Activated T-cell treated with anti-CD3 and anti-CD28 coated beads for 48 hours (primary cell): ENCODE measurements at regions not wholly inside any gene's neighbourhood (a gene's known extent, or its start where the extent isn't known, plus 50 kb on each side); places are given as distances from the start of the nearest gene placed in this dataset.
"Not testable (repeated sequence)": the region's sequence is repeated elsewhere in the genome, so short reads cannot be mapped to it uniquely, and the experiment has no call there.

Experiments
- DNase-seq: peaks from one replicate; pipeline ENCODE4 v3.0.0-alpha.2; 2020; ENCODE audit warnings: low read depth

GRCh38 chr16:65767125-65767524 is 599.4 kb upstream of the CDH5 start:
- no peak for DNase-seq

DNA sequence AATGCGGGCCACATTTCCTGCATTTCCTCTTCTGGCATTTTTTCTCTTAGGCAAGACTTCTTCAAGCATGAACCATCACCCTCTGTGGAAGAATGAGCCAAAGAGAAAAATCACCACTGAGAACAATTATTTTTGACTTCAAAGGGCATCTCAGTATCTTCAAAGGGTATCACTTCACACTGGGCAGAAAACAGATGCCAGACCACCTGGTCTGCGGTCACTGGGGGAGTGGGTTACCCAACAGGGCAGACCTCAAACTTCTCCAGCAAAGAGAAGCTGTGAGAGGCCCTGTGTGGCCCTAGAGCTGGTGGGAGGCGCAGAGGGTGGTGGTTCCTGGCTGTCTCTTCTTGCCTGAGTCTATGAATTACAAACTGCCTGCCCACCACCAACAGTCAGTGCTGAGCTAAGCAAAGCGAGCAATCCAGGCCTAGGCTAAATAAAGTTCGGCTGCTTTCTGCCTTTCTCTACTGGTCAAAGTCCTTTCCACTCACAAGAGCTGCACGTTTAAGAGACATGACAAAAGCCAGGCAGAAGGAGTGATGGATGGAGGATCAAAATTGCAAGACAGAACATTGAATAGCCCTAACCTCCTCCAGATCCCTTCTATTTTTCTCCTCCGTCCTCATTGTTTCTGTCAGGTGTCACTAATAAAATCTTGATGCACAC is 602.7 kb upstream of the CDH5 start:
- no peak for DNase-seq

- no peak for DNase-seq
Observed at GRCh38 chr16:65760874-65761273, 605.6 kb upstream of the CDH5 start.

- no peak for DNase-seq
Observed at GRCh38 chr16:65758620-65759019, 607.9 kb upstream of the CDH5 start.

DNA sequence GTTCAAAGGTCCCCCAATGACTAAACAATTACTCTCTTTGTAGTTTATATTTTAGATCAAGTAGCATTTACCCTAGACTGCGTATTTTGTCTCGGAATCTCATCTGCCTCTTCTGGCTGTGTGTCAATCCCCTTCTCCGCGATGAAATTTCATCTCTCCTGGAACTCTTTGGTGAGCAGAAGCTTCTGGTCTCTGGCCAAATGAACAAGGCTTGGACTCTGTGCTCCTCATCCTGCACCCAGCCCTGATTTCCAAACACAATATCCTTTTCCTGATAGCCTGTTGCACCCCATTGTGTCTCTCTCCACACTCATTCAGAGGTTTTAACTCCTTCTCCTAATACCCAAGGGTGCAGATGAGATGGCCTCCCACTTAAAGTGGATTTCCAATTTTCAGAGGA is 609.4 kb upstream of the CDH5 start:
- DNase-seq: no peak

DNA sequence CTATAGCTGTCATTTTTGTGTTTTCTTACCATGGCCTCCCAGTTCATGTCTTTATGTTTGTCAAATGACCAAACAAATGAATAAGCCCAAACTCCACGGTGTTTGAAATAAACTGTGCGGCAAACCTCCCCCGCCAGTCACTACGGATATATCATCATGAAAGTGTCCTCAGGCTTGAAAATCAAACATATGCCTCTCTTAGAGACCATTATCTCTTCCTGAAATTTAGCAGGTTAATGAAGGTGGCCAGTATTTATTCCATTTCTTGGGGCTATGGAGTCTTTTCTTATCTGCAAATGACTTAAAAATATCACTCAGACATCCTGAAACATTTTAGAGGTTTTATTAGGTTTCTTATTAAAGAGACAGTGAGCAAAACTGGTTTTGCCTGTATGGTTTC is 610.3 kb upstream of the CDH5 start:
- no peak for DNase-seq

- no peak for DNase-seq
Observed at GRCh38 chr16:65754820-65755691, 611.4 kb upstream of the CDH5 start.

DNA sequence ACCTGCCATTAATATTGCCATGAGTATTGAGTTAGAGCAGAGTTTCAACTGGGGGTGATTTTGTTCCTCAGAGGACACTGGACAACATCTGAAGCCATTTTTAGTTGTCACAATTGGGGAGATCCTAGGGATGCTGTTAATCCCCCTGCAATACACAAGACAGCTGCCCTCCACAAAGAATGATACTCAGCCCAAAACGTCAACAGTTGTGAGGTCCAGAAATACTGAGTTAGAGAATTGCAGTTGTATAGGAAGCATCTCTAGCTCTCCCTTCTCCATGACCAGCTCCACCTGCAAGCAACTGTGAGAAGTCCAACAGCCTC is 614.0 kb upstream of the CDH5 start:
- no peak for DNase-seq

DNA sequence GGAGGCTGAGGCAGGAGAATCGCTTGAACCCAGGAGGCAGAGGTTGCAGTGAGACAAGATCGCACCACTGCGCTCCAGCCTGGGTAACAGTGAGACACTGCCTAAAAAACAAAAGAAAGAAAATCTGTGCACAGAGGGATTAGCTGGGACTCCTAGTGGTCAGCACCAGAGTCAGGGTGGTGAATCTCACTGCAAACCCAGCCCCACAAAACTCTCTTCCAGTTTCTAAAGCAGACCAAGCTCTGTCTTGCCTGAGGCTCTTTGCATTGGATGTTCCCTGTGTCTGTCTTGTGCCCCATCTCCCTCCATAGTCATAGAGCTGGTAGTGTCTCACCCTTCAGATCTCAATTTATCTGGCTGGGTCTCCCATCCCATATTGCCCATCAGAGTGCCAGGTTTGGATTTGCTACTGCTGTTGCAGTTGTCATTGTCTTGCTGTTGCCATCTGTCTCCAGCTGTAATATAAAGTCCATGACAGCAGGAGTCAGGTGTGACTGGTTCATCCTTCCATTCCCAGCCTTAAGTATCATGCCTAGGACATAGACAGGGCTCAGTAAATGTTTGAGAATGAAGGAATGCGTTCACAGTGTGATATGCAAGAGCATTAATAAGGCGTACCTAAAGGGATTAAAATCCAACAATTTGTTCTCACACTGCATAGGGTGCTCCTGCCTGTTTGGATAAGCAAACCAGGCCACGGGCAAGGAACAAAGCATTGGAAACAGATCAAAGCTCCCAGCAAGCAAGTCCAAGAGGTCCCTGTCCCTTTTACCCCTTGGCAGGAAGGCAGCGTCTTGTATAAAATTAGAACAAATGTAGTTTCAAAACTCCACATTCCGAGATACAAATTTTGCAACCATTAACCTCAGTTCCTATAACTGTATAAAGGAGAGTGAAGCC is 614.6 kb upstream of the CDH5 start:
- no peak for DNase-seq

GRCh38 chr16:65749506-65749905 is 617.0 kb upstream of the CDH5 start:
- DNase-seq: no peak

- DNase-seq: no peak
Observed at GRCh38 chr16:65746941-65747340, 619.5 kb upstream of the CDH5 start.

- no peak for DNase-seq
Observed at GRCh38 chr16:65745201-65745708, 621.2 kb upstream of the CDH5 start.

DNA sequence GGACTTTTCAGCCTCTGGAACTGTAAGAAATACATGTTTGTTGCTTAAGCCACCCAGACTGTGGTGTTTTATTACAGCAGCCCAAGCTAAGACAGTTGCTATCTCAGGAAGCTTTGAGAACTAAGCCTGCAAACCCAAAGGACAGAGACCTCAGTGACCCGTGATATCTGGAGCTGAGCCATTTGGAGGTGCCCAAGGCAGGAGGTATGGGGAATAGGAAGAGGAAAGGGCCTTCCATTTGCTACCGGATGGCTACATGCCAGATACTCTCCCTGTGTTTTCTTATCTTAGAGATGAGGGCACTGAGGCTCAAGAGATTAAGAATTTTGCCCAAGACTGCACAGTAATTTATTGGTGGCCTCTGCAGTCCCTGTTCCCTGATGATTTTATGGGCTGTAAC is 622.1 kb upstream of the CDH5 start:
- no peak for DNase-seq

DNA sequence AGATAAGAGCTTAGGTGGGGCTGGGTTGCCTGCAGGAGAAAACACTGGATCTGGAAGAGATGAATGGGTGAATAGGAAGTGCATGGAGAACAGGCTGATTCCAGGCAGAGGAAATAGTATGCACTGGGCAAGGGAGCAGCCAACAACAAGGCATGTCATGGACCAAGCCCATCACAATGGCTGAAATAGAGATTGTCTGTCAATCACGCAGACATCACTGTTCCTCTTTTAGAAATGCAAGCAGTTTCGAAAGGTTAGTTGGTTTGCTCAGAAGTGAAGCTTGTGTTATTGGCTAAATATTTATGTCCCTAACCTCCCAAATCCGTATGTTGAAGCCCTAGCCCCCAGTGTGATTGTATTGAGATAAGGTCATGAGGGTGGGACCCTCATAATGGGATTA is 621.7 kb upstream of the CDH11 start:
- DNase-seq: no peak

DNA sequence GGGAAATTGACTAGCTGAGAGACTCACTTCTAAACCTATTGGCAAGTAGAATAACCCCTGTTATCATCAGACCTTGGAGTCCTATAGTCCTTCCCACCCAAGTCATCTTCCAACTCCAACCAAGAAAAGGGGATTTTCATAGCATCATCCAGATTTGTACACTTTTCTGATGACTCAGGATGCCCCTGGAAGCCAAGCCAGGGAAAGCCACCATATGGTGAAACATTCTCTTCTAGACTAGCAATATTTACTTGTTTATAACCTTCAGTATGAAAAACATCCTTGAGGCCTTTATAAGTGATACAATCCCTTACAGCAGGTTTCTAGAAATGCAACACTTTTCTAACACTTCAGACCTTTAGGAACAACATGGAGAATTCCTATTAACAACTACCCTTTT is 618.8 kb upstream of the CDH11 start:
- no peak for DNase-seq

DNA sequence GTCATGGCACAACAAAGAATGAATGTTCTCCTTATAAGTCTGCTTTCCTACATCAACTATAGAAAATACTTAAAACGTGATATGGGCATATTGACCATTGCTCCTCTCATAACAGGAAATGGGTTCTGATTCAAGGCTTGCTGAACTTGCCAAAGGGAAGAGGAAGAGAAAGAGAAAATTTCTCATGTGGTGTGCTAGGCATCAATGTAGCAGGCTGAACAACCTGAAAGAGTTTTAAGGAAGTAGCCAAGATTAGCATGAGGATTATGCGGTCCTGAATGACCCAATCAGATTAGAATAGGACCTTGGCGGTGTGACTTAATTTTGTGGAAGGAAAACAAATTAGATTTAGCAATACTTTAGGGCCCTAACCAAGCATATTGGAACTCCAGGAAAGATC is 617.7 kb upstream of the CDH11 start:
- DNase-seq: no peak

- no peak for DNase-seq
Observed at GRCh38 chr16:65737831-65738230, 616.0 kb upstream of the CDH11 start.

DNA sequence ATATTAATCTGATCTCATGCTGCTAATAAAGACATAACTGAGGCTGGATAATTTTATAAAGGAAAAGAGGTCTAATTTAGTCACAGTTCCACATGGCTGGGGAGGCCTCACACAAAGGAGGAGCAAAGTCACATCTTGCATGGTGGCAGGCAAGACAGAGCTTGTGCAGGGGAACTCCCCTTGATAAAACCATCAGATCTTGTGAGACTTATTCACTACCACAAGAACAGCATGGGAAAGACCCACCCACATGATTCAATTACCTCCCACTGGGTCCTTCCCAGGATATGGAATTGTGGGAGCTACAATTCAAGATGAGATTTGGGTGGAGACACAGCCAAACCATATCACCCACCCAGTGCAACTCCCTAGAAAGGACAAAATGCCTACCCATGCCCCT is 613.8 kb upstream of the CDH11 start:
- DNase-seq: not testable (repeated sequence)

DNA sequence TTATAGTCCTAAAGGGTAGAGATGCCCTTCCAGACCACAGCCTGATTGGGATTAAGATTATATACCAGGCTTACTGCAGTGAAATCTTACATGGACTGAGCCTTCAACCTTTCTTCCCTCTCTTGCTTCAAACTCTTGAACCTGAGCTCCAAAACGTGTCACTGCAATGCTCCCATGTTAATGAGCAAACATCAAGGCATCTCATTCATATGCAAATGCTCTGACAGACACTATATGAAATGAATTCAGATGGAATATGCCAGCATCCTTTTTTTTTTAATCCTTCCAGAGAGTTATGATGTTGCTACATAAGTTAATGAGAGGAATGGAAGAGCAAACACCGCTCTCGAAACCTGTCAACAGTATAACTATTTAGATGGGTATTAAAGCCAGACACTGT is 611.9 kb upstream of the CDH11 start:
- no peak for DNase-seq

DNA sequence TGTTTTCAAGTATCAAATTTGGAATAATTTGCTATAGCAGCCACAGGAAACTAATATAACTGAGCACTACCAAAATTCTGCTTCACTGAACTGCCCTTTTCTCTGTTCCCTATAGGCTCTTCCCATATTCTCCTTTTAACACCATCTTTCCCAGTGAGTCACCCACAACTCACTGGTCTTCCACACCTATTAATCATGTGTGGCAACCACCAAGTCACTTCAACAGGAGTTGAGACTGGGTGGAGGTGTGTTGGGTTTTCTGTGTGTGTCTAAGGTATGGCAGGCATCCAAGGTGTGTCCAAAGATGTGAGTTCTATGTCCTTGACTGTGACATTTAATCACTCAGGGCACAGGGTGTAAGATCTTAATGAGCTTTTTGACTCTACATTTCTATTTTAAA is 610.0 kb upstream of the CDH11 start:
- DNase-seq: no peak

- DNase-seq: no peak
Observed at GRCh38 chr16:65728652-65729051, 606.8 kb upstream of the CDH11 start.

DNA sequence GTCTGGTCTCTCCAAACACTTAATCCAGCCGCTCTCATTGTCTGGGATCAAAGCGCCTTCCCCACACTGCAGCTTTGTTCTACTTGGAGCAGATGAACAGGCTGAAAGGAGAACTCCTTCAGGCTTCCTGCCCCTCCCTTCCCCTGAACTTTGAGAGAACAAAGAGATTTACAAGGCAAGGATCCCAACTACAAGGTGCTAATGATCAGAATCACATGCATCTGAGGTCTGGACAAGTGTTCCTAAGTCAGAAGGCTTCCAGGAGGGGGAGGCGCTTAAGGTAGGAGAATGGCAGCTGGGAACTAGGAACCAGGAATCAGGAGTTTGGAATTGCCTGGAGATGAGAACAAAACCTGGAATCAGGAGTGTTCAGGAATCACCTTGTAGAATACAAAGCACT is 606.3 kb upstream of the CDH11 start:
- DNase-seq: no peak
